Stimulated activated CD8-positive, alpha-beta memory T cell treated with anti-CD3 and anti-CD28 coated beads, Interleukin-7, amount 100 ng/mL, for 4 hours (primary cell): ENCODE measurements at regions not wholly inside any gene's neighbourhood (a gene's known extent, or its start where the extent isn't known, plus 50 kb on each side); places are given as distances from the start of the nearest gene placed in this dataset.

Experiments used
- DNase-seq, 2 donors: peaks; one replicate each; pipeline ENCODE4 v3.0.0-alpha.2; 2020; ENCODE audit warnings: low read depth in 2 of 2

- DNase-seq: no peak
These were observed 616.6 kb downstream of the FGF9 start for GRCh38 chr13:22287343-22287920.

- DNase-seq: no peak
These were observed 617.6 kb downstream of the FGF9 start for GRCh38 chr13:22288496-22288895.

DNA sequence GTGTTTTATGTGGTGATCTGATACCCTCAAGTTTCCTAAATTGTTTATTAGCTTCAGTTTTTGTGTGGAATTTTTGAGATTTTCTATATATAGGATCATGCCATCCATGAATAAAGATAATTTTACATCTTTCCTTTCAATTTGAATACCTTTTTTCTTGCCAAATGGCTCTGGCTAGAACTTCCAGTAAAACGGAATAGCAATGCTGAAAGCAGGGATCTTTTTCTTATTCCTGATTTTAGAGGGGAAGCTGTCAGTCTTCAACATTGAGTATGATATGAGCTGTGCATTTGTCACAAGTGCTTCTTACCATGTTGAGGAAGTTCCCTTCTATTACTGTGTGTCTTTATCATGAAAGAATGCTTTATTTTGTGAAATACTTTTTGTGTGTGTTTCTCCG is 618.8 kb downstream of the FGF9 start:
- no peak for DNase-seq

GRCh38 chr13:22298530-22298929 is 627.7 kb downstream of the FGF9 start:
- no peak for DNase-seq

DNA sequence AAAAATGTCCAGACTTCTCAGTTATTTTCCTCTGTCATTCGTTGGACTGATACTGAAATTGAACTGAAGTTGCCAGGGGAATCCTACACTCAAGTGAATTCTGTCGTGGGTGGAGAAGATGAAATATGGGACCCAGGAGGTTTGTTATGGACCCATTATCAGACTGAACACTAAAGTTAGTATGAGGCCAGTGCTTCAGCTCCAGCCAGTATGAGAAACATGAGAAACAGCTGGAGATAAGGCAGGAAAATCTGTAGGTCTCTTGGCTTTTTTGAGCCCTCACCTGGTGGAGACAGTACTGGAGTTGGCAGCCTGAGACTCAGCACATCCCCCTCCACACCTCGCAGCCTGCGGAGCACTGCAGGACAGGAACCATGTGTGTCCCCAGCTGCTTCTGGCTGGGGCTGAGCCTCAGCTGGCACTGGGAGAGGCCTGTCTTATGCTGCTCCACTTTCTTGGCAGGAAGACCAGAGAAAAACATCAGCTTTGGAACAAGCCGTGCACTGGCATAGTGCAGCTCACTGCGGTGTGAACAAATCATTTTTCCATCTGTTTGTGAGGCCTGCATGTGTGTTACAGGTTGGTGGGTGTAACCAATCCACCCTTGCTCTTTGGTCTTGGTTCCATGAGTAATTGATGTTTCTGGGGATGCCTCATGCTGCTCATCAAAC is 641.0 kb downstream of the FGF9 start:
- no peak for DNase-seq

DNA sequence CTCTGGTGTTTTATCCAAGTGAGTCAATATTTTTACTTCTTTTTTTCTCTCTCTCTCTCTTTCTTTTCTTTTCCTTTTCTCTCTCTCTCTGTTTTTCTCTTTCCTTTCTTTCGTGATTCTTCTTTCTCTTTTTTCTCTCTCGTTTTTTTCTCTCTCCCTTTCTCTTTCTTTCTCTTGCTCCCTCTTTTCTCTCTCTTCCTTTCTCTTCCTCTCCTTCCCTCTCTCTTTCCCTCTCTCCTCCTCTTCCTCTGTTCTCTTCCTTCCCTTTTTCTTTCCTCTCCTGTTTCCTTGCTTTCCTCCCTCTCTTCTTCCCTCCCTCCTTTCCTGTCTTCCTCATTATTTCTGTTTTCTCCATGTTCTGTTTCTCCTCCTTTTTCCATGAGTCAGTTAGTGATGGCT is 641.5 kb downstream of the FGF9 start:
- no peak for DNase-seq

DNA sequence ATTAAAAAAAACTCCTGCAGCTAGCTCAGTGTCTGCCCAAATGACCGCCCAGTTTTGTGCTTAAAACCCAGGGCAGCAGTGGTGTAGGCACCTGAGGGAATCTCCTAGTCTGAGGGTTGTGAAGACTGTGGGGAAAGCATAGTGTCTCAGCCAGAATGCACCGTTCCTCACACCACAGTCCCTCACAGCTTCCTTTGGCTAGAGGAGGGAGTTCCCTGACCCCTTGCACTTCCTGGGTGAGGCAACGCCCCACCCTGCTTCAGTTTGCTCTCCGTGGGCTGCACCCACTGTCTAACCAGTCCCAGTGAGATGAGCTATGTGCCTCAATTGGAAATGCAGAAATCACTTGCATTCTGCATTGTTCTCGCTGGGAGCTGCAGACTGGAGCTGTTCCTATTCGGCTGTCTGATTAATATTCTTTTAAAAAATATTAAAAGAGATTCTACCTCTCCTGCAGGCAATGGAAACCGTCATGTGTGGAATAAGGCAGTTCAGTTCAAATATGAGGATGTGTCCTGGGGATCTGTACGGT is 645.7 kb downstream of the FGF9 start:
- DNase-seq: no peak

DNA sequence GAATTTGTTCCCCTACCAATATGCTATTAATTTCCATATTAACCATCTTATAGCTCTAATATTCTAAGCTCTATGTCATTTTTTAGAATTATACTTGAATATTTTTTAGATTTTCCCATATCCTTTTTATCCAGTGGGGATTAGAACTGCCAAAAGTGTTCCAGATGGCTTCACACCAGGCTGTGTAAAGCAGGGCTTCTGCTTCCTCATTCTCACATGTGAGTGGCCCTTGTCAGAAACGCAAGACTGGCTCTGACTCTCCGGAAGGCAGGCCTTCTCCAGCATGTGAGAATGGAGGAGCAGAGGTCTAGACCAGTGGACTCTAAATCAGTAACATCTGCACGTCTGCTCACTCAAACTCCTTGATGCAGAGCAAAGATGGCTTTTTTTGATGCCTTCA is 650.1 kb downstream of the FGF9 start:
- DNase-seq: no peak

DNA sequence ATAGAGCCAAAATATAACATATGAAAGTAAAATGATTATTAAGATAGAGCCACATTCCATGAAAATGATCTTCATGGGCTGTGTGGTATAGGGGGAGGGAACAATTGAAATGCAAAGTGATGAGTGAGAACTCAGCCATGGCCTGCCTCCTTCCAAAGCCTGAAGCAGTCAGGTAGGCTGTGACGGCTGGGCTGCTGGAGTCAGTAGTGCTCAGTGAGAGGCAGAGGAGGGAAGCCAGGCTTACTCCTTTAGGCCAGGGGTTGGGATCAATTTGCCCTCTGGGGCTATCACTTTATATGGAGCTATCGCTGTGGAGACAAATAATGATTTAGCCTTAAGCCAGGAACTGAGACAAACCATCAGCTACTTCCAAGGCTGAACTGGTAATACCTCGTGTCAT is 654.9 kb downstream of the FGF9 start:
- DNase-seq: no peak

- no peak for DNase-seq
These were observed 661.5 kb downstream of the FGF9 start for GRCh38 chr13:22332416-22332815.

GRCh38 chr13:22336460-22336859 is 665.6 kb downstream of the FGF9 start:
- no peak for DNase-seq

DNA sequence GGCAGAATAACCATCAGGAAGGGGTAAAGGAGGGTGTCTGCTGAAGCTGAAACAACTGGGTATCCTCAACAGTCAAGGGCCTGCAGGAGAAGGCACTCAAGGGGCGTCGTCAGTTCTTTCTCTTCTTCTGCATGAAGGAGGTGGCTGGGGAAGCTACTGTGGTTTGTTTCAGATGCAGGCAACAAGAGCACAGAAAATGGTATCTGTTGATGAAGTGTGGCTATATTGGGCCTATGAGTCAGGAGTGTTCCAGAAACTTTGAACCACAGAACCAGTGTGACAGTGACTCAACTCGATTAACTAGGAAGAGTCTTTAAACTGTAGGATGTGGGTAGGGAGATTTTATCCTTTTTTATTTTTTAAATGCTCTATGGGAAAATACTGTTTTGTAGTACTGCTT is 686.3 kb downstream of the FGF9 start:
- DNase-seq: no peak

DNA sequence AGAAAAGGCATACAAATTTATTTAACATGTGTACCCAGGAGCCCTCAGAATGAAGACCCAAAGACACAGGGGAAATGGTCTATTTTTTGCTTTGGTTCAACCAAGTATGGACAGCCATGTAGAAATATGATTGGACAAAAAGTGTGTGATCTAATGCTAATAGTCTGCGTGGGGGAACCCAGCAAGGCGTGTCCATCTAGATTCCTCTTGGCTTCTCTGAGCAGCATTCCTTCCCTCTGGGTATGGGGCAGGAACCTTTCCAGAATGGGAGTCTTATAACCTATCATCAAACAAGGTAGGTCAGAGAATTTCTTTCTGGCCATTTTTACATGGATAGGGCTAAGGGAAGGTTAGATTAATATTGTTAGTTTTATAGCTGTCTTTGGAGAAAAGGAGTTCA is 698.2 kb downstream of the FGF9 start:
- DNase-seq: no peak

- no peak for DNase-seq
These were observed 699.0 kb downstream of the FGF9 start for GRCh38 chr13:22369840-22370239.

- DNase-seq: no peak
These were observed 701.4 kb downstream of the FGF9 start for GRCh38 chr13:22372261-22372660.

DNA sequence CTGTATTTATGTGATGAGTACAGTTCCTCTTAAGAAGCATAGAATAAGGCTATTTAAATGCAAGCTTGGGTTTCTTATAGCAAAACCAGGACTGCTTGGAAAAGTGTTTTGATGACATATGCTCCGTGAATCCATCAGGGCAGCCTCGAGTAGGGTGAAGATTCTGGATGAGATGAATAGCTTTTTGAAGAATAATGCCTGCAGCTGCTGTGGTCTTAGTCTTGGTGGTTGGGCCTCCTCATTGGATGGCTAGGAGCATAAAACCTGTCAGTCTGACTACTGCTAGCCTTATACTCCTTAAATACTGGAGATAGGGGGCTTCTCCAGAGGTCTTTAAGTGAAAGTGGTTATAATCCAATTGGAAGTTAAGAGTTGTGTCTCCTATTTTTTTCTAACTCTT is 704.3 kb downstream of the FGF9 start:
- DNase-seq: no peak

DNA sequence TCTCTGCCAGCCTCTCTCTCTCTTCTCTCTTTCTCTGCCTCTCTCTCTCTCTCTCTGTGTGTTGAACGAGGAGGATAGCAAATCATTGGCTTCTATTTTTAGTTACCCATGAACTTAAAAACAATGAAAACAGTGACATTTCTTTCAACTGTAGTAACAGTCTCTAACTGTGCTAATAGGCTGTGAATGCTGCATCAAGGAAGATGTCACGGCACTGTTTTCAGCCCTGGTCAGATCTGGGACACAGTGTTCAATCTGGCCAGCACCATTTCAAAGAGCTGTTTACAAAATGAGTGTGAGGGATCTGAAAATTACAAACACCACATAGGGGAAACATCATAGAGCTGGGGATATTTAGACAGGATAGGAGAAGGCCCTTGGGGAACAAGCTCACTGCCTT is 717.0 kb downstream of the FGF9 start:
- no peak for DNase-seq

DNA sequence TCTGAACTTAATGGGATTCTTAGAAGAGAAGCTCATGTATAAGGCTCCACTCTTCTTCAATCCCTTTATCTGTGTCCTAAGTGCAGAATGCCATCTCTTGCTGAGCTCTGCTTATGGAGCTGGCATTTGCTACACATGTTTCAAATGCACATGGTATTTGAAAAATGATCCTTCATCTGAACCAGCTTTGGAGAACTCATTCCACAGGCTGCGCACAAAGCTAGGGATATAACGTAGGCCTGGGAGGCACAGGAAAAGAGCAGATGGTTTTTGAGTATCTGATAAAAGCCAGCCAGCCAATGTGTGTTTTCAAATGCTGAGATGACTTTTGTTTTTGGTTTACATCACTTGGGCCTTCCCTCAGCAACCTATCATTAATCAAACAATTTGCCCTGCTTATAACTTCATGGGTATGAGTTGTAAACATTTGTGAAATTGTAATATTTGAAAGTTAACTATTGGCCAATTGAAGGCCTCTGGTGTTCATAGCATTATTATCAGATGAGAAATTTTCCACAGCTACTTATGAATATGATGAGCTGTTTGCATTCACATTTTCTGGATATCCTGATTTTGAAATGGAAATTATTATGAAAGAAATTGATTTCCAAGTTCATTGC is 729.0 kb downstream of the FGF9 start:
- no peak for DNase-seq

DNA sequence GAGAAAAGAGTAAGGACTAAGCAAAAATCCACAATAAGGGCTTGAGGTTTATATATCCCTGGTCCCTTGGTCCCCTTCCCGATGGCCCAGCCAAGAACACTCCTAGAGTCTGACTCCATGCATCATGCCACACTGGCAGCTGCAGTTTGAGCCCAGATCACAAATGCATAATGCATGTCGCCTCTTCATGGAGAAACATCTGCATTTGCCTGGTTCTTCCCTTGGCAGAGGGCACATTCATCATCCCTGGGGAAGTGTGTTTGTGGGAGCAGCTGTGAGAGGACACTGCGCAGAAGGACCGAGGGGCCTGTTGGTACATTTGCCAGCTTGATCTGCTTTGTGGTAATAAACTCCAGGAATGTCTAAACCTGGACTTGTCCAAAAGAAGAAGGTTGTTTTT is 731.8 kb downstream of the FGF9 start:
- no peak for DNase-seq

- no peak for DNase-seq
These were observed 732.3 kb downstream of the FGF9 start for GRCh38 chr13:22403144-22403543.

DNA sequence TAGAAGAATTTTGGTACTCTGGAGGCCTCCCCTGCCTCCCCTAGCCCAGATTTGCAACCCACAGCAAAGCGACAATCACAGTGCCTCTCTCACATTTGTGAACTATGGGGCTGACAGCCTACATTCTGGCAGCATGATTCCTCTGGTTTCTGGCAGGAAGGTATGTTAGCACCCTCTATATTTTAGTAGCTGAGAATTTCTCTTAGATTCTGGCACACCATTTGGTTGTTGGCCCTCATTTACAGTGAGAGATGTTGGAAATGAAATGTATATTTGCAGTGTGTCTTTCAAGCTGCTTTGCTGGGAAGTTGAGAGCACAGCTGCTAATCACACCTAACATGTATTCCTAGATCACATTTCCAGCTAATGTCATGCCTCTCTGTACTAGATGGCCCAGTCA is 735.0 kb downstream of the FGF9 start:
- no peak for DNase-seq

GRCh38 chr13:22412452-22412851 is 741.6 kb downstream of the FGF9 start:
- DNase-seq: no peak

DNA sequence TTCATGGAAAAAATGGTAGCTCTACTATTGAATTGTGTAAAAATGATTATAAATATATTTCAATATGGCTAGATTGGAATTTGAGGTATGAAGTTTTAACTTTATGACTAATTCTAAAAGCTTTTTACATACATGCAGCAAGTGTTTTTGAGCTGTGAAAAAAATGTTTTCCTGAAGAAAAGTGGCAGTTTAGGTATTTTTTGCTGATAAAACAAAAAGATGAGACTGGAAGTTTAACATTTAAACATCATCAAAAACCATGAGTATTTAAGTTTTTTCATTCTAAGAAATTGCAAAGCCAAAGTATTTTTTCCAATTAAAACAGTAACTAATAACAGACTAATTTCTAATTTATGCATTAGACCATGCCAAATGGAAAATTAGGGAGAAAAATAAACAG is 751.1 kb downstream of the FGF9 start:
- no peak for DNase-seq
